HPDE6-E6E7 (cell line): ENCODE measurements at regions not wholly inside any gene's neighbourhood (a gene's known extent, or its start where the extent isn't known, plus 50 kb on each side); places are given as distances from the start of the nearest gene placed in this dataset.

ENCODE experiments used
- DNase-seq: peaks from one replicate; pipeline ENCODE4 v3.0.0; 2011; ENCODE audit warnings: missing footprints; ENCODE audit errors: extremely low spot score

DNA sequence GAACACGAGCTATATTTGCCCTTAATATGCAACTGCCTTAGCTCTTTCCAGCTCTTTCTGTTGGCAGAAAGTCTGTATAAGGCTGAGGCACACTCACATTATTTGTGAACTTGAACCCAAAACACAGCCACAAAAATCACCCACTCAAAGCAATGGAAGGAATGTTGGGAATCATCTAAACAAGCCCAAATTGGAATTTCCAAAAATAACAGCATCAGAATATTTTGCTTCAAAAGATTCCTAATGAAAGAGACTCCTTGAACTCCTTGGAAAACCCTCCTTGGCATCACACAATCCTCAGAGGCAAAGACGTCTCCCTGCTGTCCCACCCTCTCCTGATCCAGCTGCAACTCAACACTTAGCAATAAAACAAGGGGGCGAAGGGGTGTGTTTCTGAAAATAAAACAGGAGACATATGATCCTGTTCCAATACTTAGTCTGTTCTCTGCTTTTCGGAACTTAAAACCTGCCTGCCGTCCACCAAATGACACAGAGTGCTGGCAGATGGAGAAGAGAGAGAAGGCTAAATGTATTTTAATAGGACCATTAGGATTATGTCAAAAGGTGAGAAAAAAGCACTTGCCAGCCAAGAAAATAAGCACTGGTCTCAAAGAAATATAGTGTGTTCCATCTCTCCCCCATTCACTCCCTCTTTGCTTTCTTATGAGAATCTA lies 320.7 kb upstream of the JARID2 start:
- DNase-seq = no peak

DNA sequence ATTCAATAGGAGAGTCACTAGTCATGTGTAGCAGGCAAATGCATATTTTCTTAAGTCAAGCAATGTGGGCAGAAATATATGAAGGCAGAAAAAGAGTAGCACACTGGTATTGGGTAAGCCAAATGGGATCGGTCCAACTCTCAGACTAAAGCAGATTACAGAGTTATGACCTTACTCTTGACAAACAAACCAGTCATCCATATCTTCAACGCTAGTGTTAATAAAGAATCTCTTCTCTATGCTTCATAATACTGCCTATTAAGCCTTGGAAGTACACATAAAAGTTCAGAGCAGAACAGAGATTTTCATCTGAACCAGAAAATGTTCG lies 320.2 kb upstream of the JARID2 start:
- no peak for DNase-seq

DNA sequence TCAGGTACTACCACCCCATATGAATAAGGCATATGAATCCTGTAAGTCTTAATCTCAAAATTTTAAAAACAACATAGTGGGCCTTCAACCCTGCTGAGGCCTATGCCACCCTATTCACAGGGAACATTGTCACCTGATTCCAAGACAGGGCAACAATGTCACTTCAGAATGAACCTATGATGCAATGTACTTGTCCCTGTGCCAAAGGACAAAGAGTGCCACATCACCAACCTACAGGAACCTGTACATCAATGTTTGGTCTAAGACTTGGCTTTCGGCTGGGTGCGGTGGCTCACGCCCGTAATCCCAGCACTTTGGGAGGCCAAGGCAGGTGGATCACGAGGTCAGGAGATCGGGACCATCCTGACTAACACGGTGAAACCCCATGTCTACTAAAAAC lies 318.5 kb upstream of the JARID2 start:
- DNase-seq = no peak

- no peak for DNase-seq
These were observed 316.6 kb upstream of the JARID2 start for GRCh38 chr6:14929291-14929690.

GRCh38 chr6:14930366-14930989 lies 315.4 kb upstream of the JARID2 start:
- peak; percentile 44 for DNase-seq

GRCh38 chr6:14932485-14933182 lies 313.2 kb upstream of the JARID2 start:
- DNase-seq = no peak

DNA sequence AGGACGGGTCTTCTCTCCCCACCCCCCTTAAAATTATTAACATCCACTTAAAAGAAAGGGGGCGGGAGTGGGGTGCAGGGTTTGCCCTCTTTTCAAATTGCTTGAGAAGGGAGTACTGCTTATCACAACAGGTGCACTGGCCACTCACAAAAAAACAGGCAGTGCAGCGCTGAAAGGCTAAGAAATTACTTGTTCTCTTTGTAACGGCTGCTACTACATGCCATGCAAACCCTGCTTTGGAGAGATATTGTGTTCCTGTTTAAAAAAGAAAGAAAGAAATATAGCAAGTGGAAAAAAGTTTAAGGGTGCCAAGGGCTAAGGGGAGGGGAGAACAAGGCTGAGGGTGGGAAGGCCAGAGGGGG lies 312.7 kb upstream of the JARID2 start:
- DNase-seq = no peak

DNA sequence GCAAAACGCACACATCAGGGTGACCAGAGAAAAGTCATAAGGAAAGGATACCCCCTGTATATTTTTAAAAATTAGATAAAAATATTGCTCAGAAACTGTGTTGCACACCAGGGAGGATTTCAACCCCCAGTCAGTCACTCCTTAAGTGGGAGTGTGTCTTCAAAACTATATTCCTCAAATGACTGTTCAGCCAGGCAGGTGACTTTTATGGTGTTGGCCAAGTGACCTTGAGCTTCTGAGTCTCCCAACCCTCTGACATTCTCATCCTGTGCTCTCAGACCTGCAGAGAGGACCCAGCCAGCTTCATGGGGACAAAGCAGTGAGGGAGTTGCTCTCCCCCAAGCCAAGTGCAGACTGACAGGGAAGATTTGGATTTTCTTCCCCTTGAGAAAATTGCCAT lies 311.9 kb upstream of the JARID2 start:
- no peak for DNase-seq

DNA sequence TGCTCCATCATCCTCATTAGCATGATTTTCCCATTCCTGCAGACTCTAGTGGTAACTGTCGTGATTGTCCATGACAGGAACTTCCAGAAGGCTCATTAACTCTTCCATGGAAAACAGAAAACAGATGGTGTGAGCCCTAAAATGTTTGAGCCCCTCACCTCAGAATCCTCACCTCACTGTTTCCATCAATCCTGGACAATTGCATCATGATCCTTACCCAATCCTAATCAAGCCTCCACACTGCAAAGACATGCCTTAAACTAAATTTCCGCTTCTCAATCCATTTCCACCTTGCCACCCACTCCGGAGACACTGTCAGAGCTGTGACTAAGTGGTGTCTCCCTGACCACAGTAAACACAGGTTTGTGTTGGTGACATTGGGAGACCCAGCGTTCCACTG lies 311.0 kb upstream of the JARID2 start:
- DNase-seq = no peak

- no peak for DNase-seq
These were observed 309.0 kb upstream of the JARID2 start for GRCh38 chr6:14936861-14937260.

- no peak for DNase-seq
These were observed 302.8 kb upstream of the JARID2 start for GRCh38 chr6:14943116-14943515.

DNA sequence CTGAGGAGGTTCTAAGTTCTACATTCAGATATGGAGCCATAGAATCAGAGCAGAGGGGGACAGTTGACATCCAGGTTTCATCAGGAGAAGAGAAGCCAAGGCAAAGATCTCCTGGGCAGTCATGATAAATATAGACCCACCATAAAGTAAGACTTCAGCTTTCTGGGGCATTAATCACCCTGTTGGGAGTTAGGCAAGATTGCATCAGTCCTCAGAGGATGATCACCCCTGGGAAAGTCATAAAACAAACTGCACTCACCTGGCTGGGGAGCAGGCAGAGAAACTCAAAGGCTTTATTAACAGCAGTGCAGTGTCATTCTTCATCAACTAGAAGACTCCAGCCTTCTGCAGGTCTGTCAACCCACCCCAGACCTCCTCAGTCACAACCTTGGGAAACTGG lies 301.3 kb upstream of the JARID2 start:
- peak; percentile 38 for DNase-seq

- no peak for DNase-seq
These were observed 300.2 kb upstream of the JARID2 start for GRCh38 chr6:14945461-14946185.

DNA sequence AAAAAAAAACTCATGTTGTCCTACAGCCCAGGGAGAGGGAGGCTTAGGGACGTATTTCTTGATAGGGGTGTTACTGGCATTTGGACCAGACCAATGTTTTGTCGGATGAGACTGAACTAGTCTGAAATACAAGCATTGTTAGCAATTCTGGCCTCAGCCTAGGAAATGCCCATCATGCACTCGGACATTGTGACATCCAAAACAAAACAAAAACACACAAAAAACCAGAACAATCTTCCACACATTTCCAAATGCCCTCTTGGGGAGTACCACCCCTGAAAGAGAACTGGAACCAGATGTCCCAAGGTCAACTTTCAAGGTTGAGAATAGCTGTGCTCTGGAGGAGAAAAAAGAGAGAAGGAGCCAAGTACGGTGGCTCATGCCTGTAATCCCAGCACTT lies 299.1 kb upstream of the JARID2 start:
- no peak for DNase-seq

DNA sequence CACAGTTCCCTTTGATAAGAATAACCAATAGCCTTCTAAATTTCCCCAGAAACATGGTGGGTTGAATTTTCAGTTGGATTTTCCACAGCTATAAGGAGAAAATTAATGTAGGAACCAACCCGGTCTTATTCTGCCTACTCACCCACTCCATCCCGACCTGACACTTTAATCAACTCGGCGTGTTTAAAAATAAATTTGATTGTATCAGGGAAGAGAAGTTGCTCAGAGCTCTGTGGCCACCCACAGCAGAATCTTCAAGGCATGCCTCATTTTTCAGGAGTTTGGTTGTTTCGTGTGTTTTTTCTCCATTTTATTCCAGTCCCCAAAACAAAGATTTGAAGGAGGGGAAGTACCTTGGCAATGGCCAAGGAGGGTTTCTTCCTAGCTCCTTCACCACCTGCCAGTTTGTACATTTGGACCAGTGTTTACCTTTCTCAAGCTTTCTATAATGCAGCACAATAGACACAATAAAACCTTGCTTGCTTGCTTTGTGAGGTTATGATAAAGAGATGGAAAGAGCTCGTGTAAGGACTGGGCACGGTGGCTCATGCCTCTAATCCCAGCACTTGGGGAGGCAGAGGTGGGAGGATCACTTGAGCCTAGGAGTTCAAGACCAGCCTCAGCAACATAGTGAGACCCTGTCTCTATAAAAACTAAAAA lies 297.2 kb upstream of the JARID2 start:
- DNase-seq = no peak

GRCh38 chr6:14950103-14950969 lies 295.5 kb upstream of the JARID2 start:
- no peak for DNase-seq

GRCh38 chr6:14950970-14951276 lies 294.9 kb upstream of the JARID2 start:
- DNase-seq = no peak

- DNase-seq = no peak
These were observed 294.2 kb upstream of the JARID2 start for GRCh38 chr6:14951704-14952103.

DNA sequence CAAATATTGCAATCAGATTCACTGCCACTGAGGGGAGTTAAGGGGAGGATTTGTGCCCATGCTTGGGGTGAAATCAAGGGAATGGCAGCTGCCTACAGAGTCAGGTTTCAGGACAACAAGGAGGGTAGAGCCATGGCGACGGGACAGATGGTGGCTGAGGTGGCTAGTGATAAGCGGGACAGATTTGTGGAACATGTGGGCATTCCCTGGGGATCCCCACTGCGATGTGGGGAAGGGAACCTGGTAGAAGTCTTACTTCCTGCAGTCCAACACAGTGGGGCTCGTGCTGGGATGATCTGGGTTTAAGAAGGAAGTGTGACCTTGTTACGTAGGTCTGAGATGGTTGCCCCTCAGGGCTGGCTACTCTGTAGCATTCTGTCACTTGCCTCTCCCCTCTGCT lies 292.0 kb upstream of the JARID2 start:
- DNase-seq = no peak

DNA sequence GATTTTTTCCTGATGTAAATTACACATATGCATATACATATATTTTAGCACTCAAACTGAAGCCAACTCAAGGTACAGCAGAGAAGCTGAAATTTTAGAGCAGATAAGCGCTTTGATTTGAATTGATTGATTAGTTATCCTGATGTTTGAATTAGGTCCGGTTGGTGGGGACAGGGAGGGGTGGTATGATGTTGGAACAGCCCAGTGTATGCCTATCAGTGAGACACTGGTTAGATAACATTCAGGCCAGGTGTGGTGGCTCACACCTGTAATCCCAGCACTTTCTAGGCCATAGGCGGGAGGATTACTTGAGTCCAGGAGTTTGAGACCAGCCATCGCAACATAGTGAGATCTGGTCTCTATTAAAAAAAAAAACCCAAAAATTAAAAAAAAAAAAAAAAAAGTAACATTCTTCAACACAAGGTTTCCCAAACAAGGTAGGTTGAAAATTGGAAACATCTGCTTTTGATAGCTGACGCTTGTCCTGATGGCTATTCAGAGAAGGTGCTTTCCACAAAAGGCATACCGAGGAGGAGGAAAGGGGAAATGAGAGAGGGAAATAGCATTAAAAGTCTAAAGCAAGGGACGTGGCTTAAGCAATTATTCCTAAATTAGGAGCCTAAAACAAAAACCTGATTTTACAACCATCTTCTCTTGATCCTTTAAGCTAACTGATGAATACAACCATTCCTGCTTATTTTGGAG lies 288.4 kb upstream of the JARID2 start:
- DNase-seq = no peak
